HEK293 (cell line): ENCODE measurements at regions not wholly inside any gene's neighbourhood (a gene's known extent, or its start where the extent isn't known, plus 50 kb on each side); places are given as distances from the start of the nearest gene placed in this dataset.

Experiments
- CTCF ChIA-PET: fragments of 350-600 bp; formaldehyde crosslinking; extraction: SDS; loops from one replicate; lab custom pipeline; 2021; ENCODE audit warnings: antibody characterized with exemption; lab: Yijun Ruan, JAX
- POLR2A ChIA-PET: fragments of 300-600 bp; formaldehyde crosslinking; extraction: SDS; loops from one replicate; lab custom pipeline; 2020; ENCODE audit warnings: antibody characterized with exemption, inconsistent platforms; lab: Yijun Ruan, JAX
- H3K27ac ChIP-seq: fragments of 200-500 bp; sonication (Bioruptor generic); 2 replicates; pipeline ENCODE4 v1.5.1; 2014; ENCODE audit warnings: low read depth, low read length, control low read depth, inconsistent platforms; ENCODE audit errors: extremely low read depth
- H3K36me3 ChIP-seq, 2 experiments: fragments of 200-500 bp in 1 of 2; sonication (Bioruptor generic) in 1 of 2; 1 replicate in 1 of 2; 2 replicates in 1 of 2; pipeline ENCODE4 v1.5.1; 2014 to 2017; ENCODE audit warnings: inconsistent platforms in 2 of 2, low read length in 2 of 2; ENCODE audit not compliant: control insufficient read depth in 2 of 2, insufficient read depth in 1 of 2
- H3K4me1 ChIP-seq: fragments of 200-500 bp; sonication (Bioruptor generic); 2 replicates; pipeline ENCODE4 v1.5.1; 2014; ENCODE audit warnings: mild to moderate bottlenecking, low read length, inconsistent platforms; ENCODE audit not compliant: control insufficient read depth, insufficient read depth
- H3K4me3 ChIP-seq: 2 replicates; pipeline ENCODE4 v1.5.1; 2011; ENCODE audit warnings: low read depth, mild to moderate bottlenecking, control low read depth, low read length, moderate library complexity
- H3K9me3 ChIP-seq: fragments of 200-500 bp; sonication (Bioruptor generic); 2 replicates; pipeline ENCODE4 v1.5.1; 2014; ENCODE audit warnings: low read depth, low read length, inconsistent platforms; ENCODE audit not compliant: control insufficient read depth, insufficient read depth
- CTCF ChIP-seq: fragments of 450-650 bp; formaldehyde crosslinking; IDR thresholded peaks from 2 replicates; pipeline ENCODE4 v1.5.1; 2016; ENCODE audit warnings: missing biosample characterization, missing genetic modification characterization
- GLIS1 ChIP-seq: fragments of 450-650 bp; formaldehyde crosslinking; IDR thresholded peaks from 2 replicates; pipeline ENCODE4 v1.5.1; 2016; ENCODE audit warnings: missing biosample characterization, missing genetic modification characterization
- IKZF3 ChIP-seq: fragments of 450-650 bp; IDR thresholded peaks from 2 replicates; pipeline ENCODE4 v1.5.0; 2018; ENCODE audit warnings: missing biosample characterization, mild to moderate bottlenecking, missing genetic modification characterization, moderate library complexity
- KLF16 ChIP-seq: fragments of 450-650 bp; formaldehyde crosslinking; IDR thresholded peaks from 2 replicates; pipeline ENCODE4 v1.5.1; 2017; ENCODE audit warnings: missing biosample characterization, missing genetic modification characterization
- MZF1 ChIP-seq: fragments of 450-650 bp; formaldehyde crosslinking; IDR thresholded peaks from 2 replicates; pipeline ENCODE4 v1.5.1; 2017; ENCODE audit warnings: missing biosample characterization, missing genetic modification characterization, borderline replicate concordance
- PRDM10 ChIP-seq: fragments of 450-650 bp; formaldehyde crosslinking; IDR thresholded peaks from 2 replicates; pipeline ENCODE4 v1.5.1; 2016; ENCODE audit warnings: missing biosample characterization, missing genetic modification characterization
- PRDM6 ChIP-seq: fragments of 450-650 bp; formaldehyde crosslinking; IDR thresholded peaks from 2 replicates; pipeline ENCODE4 v1.5.1; 2017; ENCODE audit warnings: missing biosample characterization, missing genetic modification characterization
- SCRT2 ChIP-seq: fragments of 450-650 bp; formaldehyde crosslinking; IDR thresholded peaks from 2 replicates; pipeline ENCODE4 v1.5.1; 2016; ENCODE audit warnings: missing biosample characterization, missing genetic modification characterization
- SP2 ChIP-seq: fragments of 450-650 bp; formaldehyde crosslinking; IDR thresholded peaks from 2 replicates; pipeline ENCODE4 v1.5.1; 2016; ENCODE audit warnings: missing biosample characterization, missing genetic modification characterization
- ZBTB21 ChIP-seq: fragments of 450-650 bp; formaldehyde crosslinking; IDR thresholded peaks from 2 replicates; pipeline ENCODE4 v1.5.1; 2017; ENCODE audit warnings: missing biosample characterization, missing genetic modification characterization
- ZFP3 ChIP-seq: fragments of 450-650 bp; formaldehyde crosslinking; IDR thresholded peaks from 2 replicates; pipeline ENCODE4 v1.5.1; 2016; ENCODE audit warnings: low read depth, missing biosample characterization, missing genetic modification characterization
- ZFP37 ChIP-seq: fragments of 450-650 bp; formaldehyde crosslinking; IDR thresholded peaks from 2 replicates; pipeline ENCODE4 v1.5.1; 2016; ENCODE audit warnings: missing biosample characterization, missing genetic modification characterization
- ZFP41 ChIP-seq: fragments of 450-650 bp; formaldehyde crosslinking; IDR thresholded peaks from 2 replicates; pipeline ENCODE4 v1.5.1; 2016; ENCODE audit warnings: missing biosample characterization, missing genetic modification characterization, borderline replicate concordance
- ZNF169 ChIP-seq: fragments of 450-650 bp; formaldehyde crosslinking; IDR thresholded peaks from 2 replicates; pipeline ENCODE4 v1.5.1; 2016; ENCODE audit warnings: missing biosample characterization, missing genetic modification characterization
- ZNF2 ChIP-seq: fragments of 450-650 bp; formaldehyde crosslinking; IDR thresholded peaks from 2 replicates; pipeline ENCODE4 v1.5.1; 2016; ENCODE audit warnings: missing biosample characterization, missing genetic modification characterization
- ZNF280C ChIP-seq: fragments of 450-650 bp; formaldehyde crosslinking; IDR thresholded peaks from 2 replicates; pipeline ENCODE4 v1.5.1; 2016; ENCODE audit warnings: missing biosample characterization, missing genetic modification characterization
- ZNF280D ChIP-seq: fragments of 450-650 bp; formaldehyde crosslinking; IDR thresholded peaks from 2 replicates; pipeline ENCODE4 v1.5.1; 2016; ENCODE audit warnings: missing biosample characterization, missing genetic modification characterization
- ZNF335 ChIP-seq: fragments of 450-650 bp; formaldehyde crosslinking; conservative IDR thresholded peaks from 2 replicates; pipeline ENCODE4 v1.5.1; 2016; ENCODE audit warnings: missing biosample characterization, missing genetic modification characterization
- ZNF341 ChIP-seq: fragments of 450-650 bp; formaldehyde crosslinking; IDR thresholded peaks from 2 replicates; pipeline ENCODE4; 2016; ENCODE audit warnings: low read depth, missing biosample characterization, missing genetic modification characterization
- ZNF362 ChIP-seq: fragments of 450-650 bp; formaldehyde crosslinking; IDR thresholded peaks from 2 replicates; pipeline ENCODE4 v1.5.1; 2016; ENCODE audit warnings: missing biosample characterization, missing genetic modification characterization
- ZNF366 ChIP-seq: fragments of 450-650 bp; formaldehyde crosslinking; conservative IDR thresholded peaks from 2 replicates; pipeline ENCODE4 v1.5.1; 2016; ENCODE audit warnings: missing biosample characterization, missing genetic modification characterization
- ZSCAN5A ChIP-seq: fragments of 450-650 bp; formaldehyde crosslinking; IDR thresholded peaks from 2 replicates; pipeline ENCODE4 v1.5.1; 2016; ENCODE audit warnings: missing biosample characterization, missing genetic modification characterization

- ChIA-PET CTCF (interaction anchor here (0.6 to 2.5 kb wide), 28 partner anchors 9 to 1258 kb away, joined by 3 to 15 read pairs (median 4); no protein-coding TSS in a partner anchor), POLR2A (no interaction called here)
- H3K4me1 ChIP-seq: no peaks in the 10 kb centered on the region
- peak overlapping the region; percentile 59 for H3K4me3 ChIP-seq
- H3K27ac ChIP-seq: no peak overlapping the region
- no peaks in the 10 kb centered on the region for H3K36me3 ChIP-seq
- no peaks in the 10 kb centered on the region for H3K9me3 ChIP-seq
- TF ChIP-seq ZBTB21 (tag by site-specific recombination): no peak
- TF ChIP-seq SP2 (tag by site-specific recombination): no peak
- no peak for TF ChIP-seq ZFP41 (tag by site-specific recombination)
- no peak for TF ChIP-seq ZNF2 (tag by site-specific recombination)
- no peak for TF ChIP-seq ZNF341 (tag by site-specific recombination)
- TF ChIP-seq ZNF366: no peak
- peak; percentile 87; the same call in 1 of the 2 replicates for TF ChIP-seq ZNF362
- no peak for TF ChIP-seq ZNF280C (tag by site-specific recombination)
- no peak for TF ChIP-seq ZFP37 (tag by site-specific recombination)
- no peak for TF ChIP-seq ZNF169 (tag by site-specific recombination)
- no peak for TF ChIP-seq ZFP3 (tag by site-specific recombination)
- TF ChIP-seq KLF16 (tag by site-specific recombination): no peak
- TF ChIP-seq PRDM6 (tag by site-specific recombination): no peak
- no peak for TF ChIP-seq ZNF280D (tag by site-specific recombination)
- peak; percentile 66; the same call in 1 of the 2 replicates for TF ChIP-seq IKZF3 (tag by site-specific recombination)
- peak; percentile 56 for TF ChIP-seq ZNF335 (tag by site-specific recombination)
- TF ChIP-seq GLIS1 (tag by site-specific recombination): peak; percentile 69
- TF ChIP-seq PRDM10 (tag by site-specific recombination): peak; percentile 36; the same call in 1 of the 2 replicates
- no peak for TF ChIP-seq ZSCAN5A
- TF ChIP-seq SCRT2: peak; percentile 96
- TF ChIP-seq CTCF: peak; percentile 81
- TF ChIP-seq MZF1: peak; percentile 60; the same call in 1 of the 2 replicates
Observed at GRCh38 chr6:117829594-117830319, 77.3 kb upstream of the SLC35F1 start.
